ENCODE measurements at regions not wholly inside any gene's neighbourhood (a gene's known extent, or its start where the extent isn't known, plus 50 kb on each side); places are given as distances from the start of the nearest gene placed in this dataset.

DNA sequence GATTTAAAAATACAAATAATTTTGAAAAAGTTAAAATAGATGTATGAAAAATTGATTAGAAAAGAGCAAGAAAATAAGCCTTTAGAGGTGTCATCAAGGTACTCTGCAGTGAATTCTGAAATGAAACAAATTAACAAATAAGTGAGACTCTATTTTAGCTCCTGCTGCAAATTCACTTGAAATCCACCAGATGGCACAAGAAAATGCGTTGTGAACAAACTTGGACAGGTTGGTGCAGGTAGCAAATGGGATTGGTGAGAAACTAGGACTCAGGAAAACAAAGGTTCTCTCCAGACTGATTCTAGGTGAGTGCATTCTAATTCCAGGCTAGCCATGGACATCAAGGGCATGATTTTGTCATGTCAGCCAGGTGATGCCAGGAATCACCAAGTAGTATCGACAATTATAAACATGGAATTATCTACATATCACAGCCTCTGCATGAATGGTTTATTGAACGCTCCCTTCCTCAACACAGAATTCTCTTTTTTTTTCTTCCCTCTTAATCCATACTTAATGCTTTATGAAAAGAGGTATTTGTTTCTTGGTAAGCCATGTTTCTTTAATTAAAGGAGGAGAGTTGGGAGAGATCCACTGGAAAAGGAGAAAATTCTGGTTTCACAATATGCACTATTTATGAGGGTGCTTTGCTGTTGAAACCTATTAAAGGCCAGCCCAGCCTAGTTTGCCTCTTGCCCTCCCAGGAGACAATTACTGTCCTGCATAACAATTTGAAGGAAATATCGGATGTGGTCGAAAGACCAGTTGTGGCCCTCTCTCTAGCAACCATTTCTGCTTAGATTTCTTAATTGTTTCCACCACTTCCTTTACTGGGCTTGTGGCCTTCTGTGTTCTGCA, 118.1 kb downstream of the ZNF365 start:
- no peaks in the 10 kb centered on the region for H3K4me1 Mint-ChIP-seq
- no peak overlapping the region for H3K4me3 ChIP-seq
- no peaks in the 10 kb centered on the region for H3K27me3 Mint-ChIP-seq (ENCODE audit: insufficient read depth, low read depth, poor library complexity)
- H3K4me3 Mint-ChIP-seq, result no peak overlapping the region
- no peaks in the 10 kb centered on the region for H3K27me3 ChIP-seq (ENCODE audit: insufficient read depth)
- no peak overlapping the region for H3K4me2 ChIP-seq
- no peak overlapping the region for H3K27ac ChIP-seq (ENCODE audit: low read depth)
- no peaks in the 10 kb centered on the region for H3K9me3 Mint-ChIP-seq
- H3K9me2 ChIP-seq (ENCODE audit: insufficient read depth), result no peaks in the 10 kb centered on the region
- no peaks in the 10 kb centered on the region for H3K36me3 Mint-ChIP-seq (ENCODE audit: low read depth)
- ATAC-seq, result peak; percentile 57; the same call in 2 of the 3 replicates
- no peaks in the 10 kb centered on the region for H4K20me1 ChIP-seq (replicated peaks; ENCODE audit: insufficient read depth)
- no peaks in the 10 kb centered on the region for H3F3A ChIP-seq (replicated peaks; ENCODE audit: low read depth)
- no peak overlapping the region; the same call in 1 of the 2 replicates for H3K27ac Mint-ChIP-seq
- H3K36me3 ChIP-seq (ENCODE audit: insufficient read depth), result no peaks in the 10 kb centered on the region
- peak; percentile 66 for DNase-seq (ENCODE audit: low spot score)
- H3K79me2 ChIP-seq (replicated peaks; ENCODE audit: insufficient read depth), result no peaks in the 10 kb centered on the region
- H3K4me1 ChIP-seq (ENCODE audit: insufficient read depth), result no peaks in the 10 kb centered on the region
- TF ChIP-seq JUNB (IDR thresholded peaks at IDR 0.05; ENCODE audit: unreplicated experiment), result no peak
- TF ChIP-seq, protein P1, sequence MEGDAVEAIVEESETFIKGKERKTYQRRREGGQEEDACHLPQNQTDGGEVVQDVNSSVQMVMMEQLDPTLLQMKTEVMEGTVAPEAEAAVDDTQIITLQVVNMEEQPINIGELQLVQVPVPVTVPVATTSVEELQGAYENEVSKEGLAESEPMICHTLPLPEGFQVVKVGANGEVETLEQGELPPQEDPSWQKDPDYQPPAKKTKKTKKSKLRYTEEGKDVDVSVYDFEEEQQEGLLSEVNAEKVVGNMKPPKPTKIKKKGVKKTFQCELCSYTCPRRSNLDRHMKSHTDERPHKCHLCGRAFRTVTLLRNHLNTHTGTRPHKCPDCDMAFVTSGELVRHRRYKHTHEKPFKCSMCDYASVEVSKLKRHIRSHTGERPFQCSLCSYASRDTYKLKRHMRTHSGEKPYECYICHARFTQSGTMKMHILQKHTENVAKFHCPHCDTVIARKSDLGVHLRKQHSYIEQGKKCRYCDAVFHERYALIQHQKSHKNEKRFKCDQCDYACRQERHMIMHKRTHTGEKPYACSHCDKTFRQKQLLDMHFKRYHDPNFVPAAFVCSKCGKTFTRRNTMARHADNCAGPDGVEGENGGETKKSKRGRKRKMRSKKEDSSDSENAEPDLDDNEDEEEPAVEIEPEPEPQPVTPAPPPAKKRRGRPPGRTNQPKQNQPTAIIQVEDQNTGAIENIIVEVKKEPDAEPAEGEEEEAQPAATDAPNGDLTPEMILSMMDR (conservative IDR thresholded peaks at IDR 0.05; ENCODE audit: low read depth in 2 of 2), result peak; percentile 73 to 77
- no peak for TF ChIP-seq ZNF331 (CRISPR knock-in tag; IDR thresholded peaks at IDR 0.05; ENCODE audit: low read depth)
- no peak for TF ChIP-seq EZH2phosphoT487 (IDR thresholded peaks at IDR 0.05; ENCODE audit: unreplicated experiment)
- TF ChIP-seq, protein P2, sequence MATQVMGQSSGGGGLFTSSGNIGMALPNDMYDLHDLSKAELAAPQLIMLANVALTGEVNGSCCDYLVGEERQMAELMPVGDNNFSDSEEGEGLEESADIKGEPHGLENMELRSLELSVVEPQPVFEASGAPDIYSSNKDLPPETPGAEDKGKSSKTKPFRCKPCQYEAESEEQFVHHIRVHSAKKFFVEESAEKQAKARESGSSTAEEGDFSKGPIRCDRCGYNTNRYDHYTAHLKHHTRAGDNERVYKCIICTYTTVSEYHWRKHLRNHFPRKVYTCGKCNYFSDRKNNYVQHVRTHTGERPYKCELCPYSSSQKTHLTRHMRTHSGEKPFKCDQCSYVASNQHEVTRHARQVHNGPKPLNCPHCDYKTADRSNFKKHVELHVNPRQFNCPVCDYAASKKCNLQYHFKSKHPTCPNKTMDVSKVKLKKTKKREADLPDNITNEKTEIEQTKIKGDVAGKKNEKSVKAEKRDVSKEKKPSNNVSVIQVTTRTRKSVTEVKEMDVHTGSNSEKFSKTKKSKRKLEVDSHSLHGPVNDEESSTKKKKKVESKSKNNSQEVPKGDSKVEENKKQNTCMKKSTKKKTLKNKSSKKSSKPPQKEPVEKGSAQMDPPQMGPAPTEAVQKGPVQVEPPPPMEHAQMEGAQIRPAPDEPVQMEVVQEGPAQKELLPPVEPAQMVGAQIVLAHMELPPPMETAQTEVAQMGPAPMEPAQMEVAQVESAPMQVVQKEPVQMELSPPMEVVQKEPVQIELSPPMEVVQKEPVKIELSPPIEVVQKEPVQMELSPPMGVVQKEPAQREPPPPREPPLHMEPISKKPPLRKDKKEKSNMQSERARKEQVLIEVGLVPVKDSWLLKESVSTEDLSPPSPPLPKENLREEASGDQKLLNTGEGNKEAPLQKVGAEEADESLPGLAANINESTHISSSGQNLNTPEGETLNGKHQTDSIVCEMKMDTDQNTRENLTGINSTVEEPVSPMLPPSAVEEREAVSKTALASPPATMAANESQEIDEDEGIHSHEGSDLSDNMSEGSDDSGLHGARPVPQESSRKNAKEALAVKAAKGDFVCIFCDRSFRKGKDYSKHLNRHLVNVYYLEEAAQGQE (IDR thresholded peaks at IDR 0.05; ENCODE audit: unreplicated experiment), result no peak
- H2AFZ ChIP-seq, result peak overlapping the region; percentile 16

DNA sequence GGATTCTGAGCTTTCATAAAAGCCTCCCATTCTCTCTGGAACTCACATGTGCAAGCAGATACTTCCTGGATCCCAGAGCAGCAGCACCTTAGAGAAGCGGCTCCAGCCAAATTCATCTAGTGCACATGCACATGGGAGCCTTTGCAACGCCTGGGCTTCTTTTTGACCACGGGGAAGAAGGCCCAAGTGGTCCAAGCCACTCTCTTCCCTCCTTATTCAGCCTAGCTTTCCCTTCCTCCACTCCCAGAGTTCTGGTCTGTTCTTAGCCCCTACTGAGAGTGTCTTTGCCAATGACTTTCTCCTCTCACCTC, 118.7 kb downstream of the ZNF365 start:
- Histone ChIP-seq H3K36me3 (ENCODE audit: insufficient read depth) (no peaks in the 10 kb centered on the region), H4K20me1 (replicated peaks; ENCODE audit: insufficient read depth) (no peaks in the 10 kb centered on the region), H3K9me2 (ENCODE audit: insufficient read depth) (no peaks in the 10 kb centered on the region), H3K27me3 (ENCODE audit: insufficient read depth) (no peaks in the 10 kb centered on the region), H3F3A (replicated peaks; ENCODE audit: low read depth) (no peaks in the 10 kb centered on the region), H3K4me2 (no peak overlapping the region), H3K4me1 (ENCODE audit: insufficient read depth) (no peaks in the 10 kb centered on the region), H3K4me3 (no peak overlapping the region), H2AFZ (peak overlapping the region; percentile 16), H3K27ac (ENCODE audit: low read depth) (no peak overlapping the region), H3K79me2 (replicated peaks; ENCODE audit: insufficient read depth) (no peaks in the 10 kb centered on the region)
- H3K27ac Mint-ChIP-seq, result no peak overlapping the region
- no peak for ATAC-seq
- H3K4me3 Mint-ChIP-seq, result no peak overlapping the region
- TF ChIP-seq JUNB (IDR thresholded peaks at IDR 0.05; ENCODE audit: unreplicated experiment) (no peak), ZNF114 (CRISPR knock-in tag; IDR thresholded peaks at IDR 0.05) (no peak), NANOG (IDR thresholded peaks at IDR 0.05; ENCODE audit: borderline replicate concordance) (no peak), STAT1 (IDR thresholded peaks at IDR 0.05; ENCODE audit: unreplicated experiment) (no peak), EZH2 (IDR thresholded peaks at IDR 0.05; ENCODE audit: low read depth, unreplicated experiment) (no peak), EZH2phosphoT487 (IDR thresholded peaks at IDR 0.05; ENCODE audit: unreplicated experiment) (no peak)
- TF ChIP-seq, protein P1 (conservative IDR thresholded peaks at IDR 0.05; ENCODE audit: low read depth in 2 of 2), result no peak
- H3K36me3 Mint-ChIP-seq (ENCODE audit: low read depth), result no peaks in the 10 kb centered on the region
- no peaks in the 10 kb centered on the region for H3K9me3 Mint-ChIP-seq
- H3K27me3 Mint-ChIP-seq (ENCODE audit: insufficient read depth, low read depth, poor library complexity), result no peaks in the 10 kb centered on the region
- H3K4me1 Mint-ChIP-seq, result no peaks in the 10 kb centered on the region
- no peak for DNase-seq (ENCODE audit: low spot score)
